Gastroesophageal sphincter (tissue), 3 donors: ENCODE measurements at regions not wholly inside any gene's neighbourhood (a gene's known extent, or its start where the extent isn't known, plus 50 kb on each side); places are given as distances from the start of the nearest gene placed in this dataset.

ENCODE experiments used
- EP300 ChIP-seq: sonication (generic); formaldehyde crosslinking; IDR thresholded peaks from one replicate; pipeline ENCODE4 v1.6.1; 2017; ENCODE audit warnings: antibody characterized with exemption, mild to moderate bottlenecking
- POLR2A ChIP-seq, 2 donors: fragments of 450-650 bp; IDR thresholded peaks; one replicate each; pipeline ENCODE4 v1.6.1; 2017; ENCODE audit warnings: antibody characterized with exemption in 2 of 2, mild to moderate bottlenecking in 2 of 2, moderate library complexity in 1 of 2
- POLR2AphosphoS5 ChIP-seq: sonication (generic); formaldehyde crosslinking; IDR thresholded peaks from one replicate; pipeline ENCODE4 v1.6.1; 2017; ENCODE audit warnings: antibody characterized with exemption
- TF ChIP-seq, protein P1 (sequence below), 4 experiments: fragments of 200-600 bp in 2 of 4; fragments of 450-650 bp in 2 of 4; sonication (generic) in 1 of 4; IDR thresholded peaks; one replicate each; pipeline ENCODE4 v1.5.1; 2017 to 2019; ENCODE audit warnings: antibody characterized with exemption in 4 of 4, mild to moderate bottlenecking in 2 of 4, moderate library complexity in 2 of 4

DNA sequence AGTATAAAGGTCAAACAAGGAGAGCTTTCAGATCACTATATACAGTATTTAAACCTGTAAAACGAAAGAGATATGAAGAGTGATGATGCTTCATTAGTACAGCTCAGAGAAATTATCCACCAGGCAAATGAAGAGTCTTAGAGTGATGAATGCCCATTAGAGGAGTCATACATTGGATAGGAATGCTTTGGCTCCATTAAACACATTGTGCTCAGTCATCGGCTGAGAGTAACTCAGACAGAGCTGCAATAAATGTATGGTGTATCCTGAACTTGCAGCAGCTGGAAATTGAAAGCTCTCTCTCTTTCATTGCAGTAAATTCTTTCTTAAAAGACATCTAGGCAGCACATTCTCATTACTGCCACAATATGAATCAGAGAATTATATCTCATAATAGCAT lies 340.8 kb upstream of the SPHKAP start:
- TF ChIP-seq, protein P1, sequence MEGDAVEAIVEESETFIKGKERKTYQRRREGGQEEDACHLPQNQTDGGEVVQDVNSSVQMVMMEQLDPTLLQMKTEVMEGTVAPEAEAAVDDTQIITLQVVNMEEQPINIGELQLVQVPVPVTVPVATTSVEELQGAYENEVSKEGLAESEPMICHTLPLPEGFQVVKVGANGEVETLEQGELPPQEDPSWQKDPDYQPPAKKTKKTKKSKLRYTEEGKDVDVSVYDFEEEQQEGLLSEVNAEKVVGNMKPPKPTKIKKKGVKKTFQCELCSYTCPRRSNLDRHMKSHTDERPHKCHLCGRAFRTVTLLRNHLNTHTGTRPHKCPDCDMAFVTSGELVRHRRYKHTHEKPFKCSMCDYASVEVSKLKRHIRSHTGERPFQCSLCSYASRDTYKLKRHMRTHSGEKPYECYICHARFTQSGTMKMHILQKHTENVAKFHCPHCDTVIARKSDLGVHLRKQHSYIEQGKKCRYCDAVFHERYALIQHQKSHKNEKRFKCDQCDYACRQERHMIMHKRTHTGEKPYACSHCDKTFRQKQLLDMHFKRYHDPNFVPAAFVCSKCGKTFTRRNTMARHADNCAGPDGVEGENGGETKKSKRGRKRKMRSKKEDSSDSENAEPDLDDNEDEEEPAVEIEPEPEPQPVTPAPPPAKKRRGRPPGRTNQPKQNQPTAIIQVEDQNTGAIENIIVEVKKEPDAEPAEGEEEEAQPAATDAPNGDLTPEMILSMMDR (IDR thresholded peaks at IDR 0.05) = no peak
- TF ChIP-seq POLR2A (IDR thresholded peaks at IDR 0.05) (no peak), EP300 (no peak), POLR2AphosphoS5 (no peak)
